Loucy (cell line): ENCODE measurements at regions not wholly inside any gene's neighbourhood (a gene's known extent, or its start where the extent isn't known, plus 50 kb on each side); places are given as distances from the start of the nearest gene placed in this dataset.

ENCODE experiments used
- CTCF ChIP-seq: fragments of 200-600 bp; sonication (generic); conservative IDR thresholded peaks from 2 replicates; pipeline ENCODE4 v1.5.1; 2014; ENCODE audit warnings: mild to moderate bottlenecking, antibody characterized with exemption, low read length
- EZH2phosphoT487 ChIP-seq: fragments of 200-600 bp; IDR thresholded peaks from 2 replicates; pipeline ENCODE4 v1.6.1; 2018; ENCODE audit warnings: antibody characterized with exemption, mild to moderate bottlenecking, moderate library complexity, borderline replicate concordance

- no peak for TF ChIP-seq CTCF
- TF ChIP-seq EZH2phosphoT487 = no peak
These were observed 321.3 kb downstream of the TMA16 start for GRCh38 chr4:163815776-163816175.
